MCF 10A (cell line): ENCODE measurements at regions not wholly inside any gene's neighbourhood (a gene's known extent, or its start where the extent isn't known, plus 50 kb on each side); places are given as distances from the start of the nearest gene placed in this dataset.

ENCODE experiments used
- BruUV-seq: library from RNA; stranded (reverse); fragments of 400-500 nt; replicated peaks from 2 replicates; lab custom pipeline; 2021; lab: Mats Ljungman, UMichigan
- CTCF ChIA-PET: fragments of 300-600 bp; sonication (Branson Sonifier 250); formaldehyde crosslinking; extraction: SDS; loops from one replicate; lab custom pipeline; 2021; ENCODE audit warnings: antibody characterized with exemption, inconsistent platforms; lab: Yijun Ruan, JAX
- POLR2A ChIA-PET: fragments of 300-600, 350-650 bp; sonication (Branson Sonifier 250); formaldehyde crosslinking; extraction: SDS; loops from one replicate; lab custom pipeline; 2020; ENCODE audit warnings: antibody characterized with exemption, inconsistent platforms; lab: Yijun Ruan, JAX
- DNase-seq: peaks from one replicate; pipeline ENCODE4 v3.0.0-alpha.2; 2018; ENCODE audit not compliant: unreplicated experiment
- H3K27ac Mint-ChIP-seq: one replicate; pipeline ENCODE4 v1.8.0; 2022; ENCODE audit warnings: mild to moderate bottlenecking, low read depth, mixed read lengths; ENCODE audit not compliant: unreplicated experiment
- H3K27me3 Mint-ChIP-seq: one replicate; pipeline ENCODE4 v1.8.0; 2022; ENCODE audit warnings: mixed read lengths; ENCODE audit not compliant: insufficient read depth, unreplicated experiment
- H3K36me3 Mint-ChIP-seq: one replicate; pipeline ENCODE4 v1.8.0; 2022; ENCODE audit warnings: mild to moderate bottlenecking, moderate library complexity, mixed read lengths; ENCODE audit not compliant: insufficient read depth, unreplicated experiment
- H3K4me1 Mint-ChIP-seq: one replicate; pipeline ENCODE4 v1.8.0; 2022; ENCODE audit warnings: mixed read lengths; ENCODE audit not compliant: insufficient read depth, unreplicated experiment
- H3K4me3 Mint-ChIP-seq: one replicate; pipeline ENCODE4 v1.8.0; 2022; ENCODE audit warnings: mild to moderate bottlenecking, moderate library complexity, mixed read lengths; ENCODE audit not compliant: unreplicated experiment
- H3K9me3 Mint-ChIP-seq: one replicate; pipeline ENCODE4 v1.8.0; 2022; ENCODE audit warnings: mixed read lengths; ENCODE audit not compliant: unreplicated experiment
- intact Hi-C: fragments of 100-400 bp; cut with micrococcal nuclease; formaldehyde crosslinking; loops from 2 replicates; pipeline ENCODE4 v1.14.1; 2022
- TF ChIP-seq, protein P1 (sequence below): fragments of 200-600 bp; IDR thresholded peaks from one replicate; pipeline ENCODE4 v1.8.0; 2022; ENCODE audit warnings: antibody characterized with exemption, mild to moderate bottlenecking; ENCODE audit not compliant: unreplicated experiment

DNA sequence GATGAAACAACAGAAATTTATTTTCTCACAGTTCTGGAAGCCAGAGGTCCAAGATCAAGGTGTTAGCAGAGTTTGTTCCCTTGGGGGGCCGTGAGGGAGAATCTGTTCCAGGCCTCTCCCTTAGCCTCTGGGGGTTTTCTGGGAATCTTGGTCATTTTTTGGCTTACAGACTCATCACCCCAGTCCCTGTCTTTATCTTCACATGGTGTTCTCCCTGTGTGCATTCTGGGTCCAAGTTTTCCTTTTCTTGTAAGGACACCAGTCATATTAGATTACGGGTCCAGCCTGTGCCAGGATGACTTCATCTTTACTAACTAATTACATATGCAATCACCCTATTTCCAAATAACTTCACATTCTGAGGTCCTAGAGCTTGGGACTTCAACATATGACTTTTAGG is 292.5 kb upstream of the TRIB2 start:
- no peak for DNase-seq
- Mint-ChIP-seq H3K36me3 (no peaks in the 10 kb centered on the region), H3K4me3 (no peak overlapping the region), H3K27me3 (no peaks in the 10 kb centered on the region), H3K9me3 (no peaks in the 10 kb centered on the region), H3K4me1 (peaks cover 17% of the 10 kb centered on the region), H3K27ac (no peak overlapping the region)
- ChIA-PET CTCF (interaction anchor here (0.6 to 1.2 kb wide), 2 partner anchors 270 to 350 kb away, joined by 3 read pairs; no protein-coding TSS in a partner anchor), POLR2A (interaction anchor here (1.0 kb wide), 1 partner anchor 32 kb away, joined by 3 read pairs; no protein-coding TSS in a partner anchor)
- TF ChIP-seq, protein P1, sequence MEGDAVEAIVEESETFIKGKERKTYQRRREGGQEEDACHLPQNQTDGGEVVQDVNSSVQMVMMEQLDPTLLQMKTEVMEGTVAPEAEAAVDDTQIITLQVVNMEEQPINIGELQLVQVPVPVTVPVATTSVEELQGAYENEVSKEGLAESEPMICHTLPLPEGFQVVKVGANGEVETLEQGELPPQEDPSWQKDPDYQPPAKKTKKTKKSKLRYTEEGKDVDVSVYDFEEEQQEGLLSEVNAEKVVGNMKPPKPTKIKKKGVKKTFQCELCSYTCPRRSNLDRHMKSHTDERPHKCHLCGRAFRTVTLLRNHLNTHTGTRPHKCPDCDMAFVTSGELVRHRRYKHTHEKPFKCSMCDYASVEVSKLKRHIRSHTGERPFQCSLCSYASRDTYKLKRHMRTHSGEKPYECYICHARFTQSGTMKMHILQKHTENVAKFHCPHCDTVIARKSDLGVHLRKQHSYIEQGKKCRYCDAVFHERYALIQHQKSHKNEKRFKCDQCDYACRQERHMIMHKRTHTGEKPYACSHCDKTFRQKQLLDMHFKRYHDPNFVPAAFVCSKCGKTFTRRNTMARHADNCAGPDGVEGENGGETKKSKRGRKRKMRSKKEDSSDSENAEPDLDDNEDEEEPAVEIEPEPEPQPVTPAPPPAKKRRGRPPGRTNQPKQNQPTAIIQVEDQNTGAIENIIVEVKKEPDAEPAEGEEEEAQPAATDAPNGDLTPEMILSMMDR, result no peak
- intact Hi-C loops, result no loop called here
- no TSS peak for BruUV-seq

GRCh38 chr2:12424809-12425208 is 291.9 kb upstream of the TRIB2 start:
- H3K4me3 Mint-ChIP-seq, result no peak overlapping the region
- H3K27ac Mint-ChIP-seq, result no peak overlapping the region
- no peaks in the 10 kb centered on the region for H3K36me3 Mint-ChIP-seq
- CTCF ChIA-PET, result interaction anchor here (0.5 to 1.2 kb wide), 3 partner anchors 271 to 552 kb away, joined by 3 to 5 read pairs (median 4); no protein-coding TSS in a partner anchor
- no peaks in the 10 kb centered on the region for H3K9me3 Mint-ChIP-seq
- TF ChIP-seq, protein P1, result no peak
- intact Hi-C loops, result no loop called here
- no peak for DNase-seq
- H3K27me3 Mint-ChIP-seq, result no peaks in the 10 kb centered on the region
- POLR2A ChIA-PET, result interaction anchor here (1.0 kb wide), 1 partner anchor 31 kb away, joined by 3 read pairs; no protein-coding TSS in a partner anchor
- BruUV-seq, result no TSS peak
- H3K4me1 Mint-ChIP-seq, result peaks cover 17% of the 10 kb centered on the region

- H3K9me3 Mint-ChIP-seq, result no peaks in the 10 kb centered on the region
- intact Hi-C loops, result no loop called here
- CTCF ChIA-PET, result no interaction called here
- no peaks in the 10 kb centered on the region for H3K27me3 Mint-ChIP-seq
- no peak for DNase-seq
- peaks cover 26% of the 10 kb centered on the region for H3K4me1 Mint-ChIP-seq
- TF ChIP-seq, protein P1, result no peak
- H3K27ac Mint-ChIP-seq, result no peak overlapping the region
- BruUV-seq, result no TSS peak
- POLR2A ChIA-PET, result no interaction called here
- no peak overlapping the region for H3K4me3 Mint-ChIP-seq
- no peaks in the 10 kb centered on the region for H3K36me3 Mint-ChIP-seq
These were observed 288.4 kb upstream of the TRIB2 start for GRCh38 chr2:12428324-12428723.

DNA sequence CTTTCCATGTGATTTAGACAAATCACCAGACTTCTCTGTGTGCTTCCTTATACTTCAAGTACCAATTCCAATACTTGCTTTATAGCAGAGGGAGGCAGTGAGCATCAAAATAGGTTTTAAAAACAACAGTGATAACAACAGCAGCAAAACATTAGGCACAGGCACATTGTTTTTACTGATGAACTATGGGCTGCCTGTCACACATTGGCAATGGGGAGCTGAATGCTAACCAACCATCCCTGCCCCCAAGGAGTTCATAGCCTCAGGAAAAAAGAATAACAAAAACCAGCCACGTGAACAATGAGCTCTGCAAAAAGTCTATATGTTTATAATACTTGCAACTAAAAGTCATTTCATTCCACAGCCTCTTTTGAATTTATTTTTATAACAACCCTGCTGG is 287.9 kb upstream of the TRIB2 start:
- Mint-ChIP-seq H3K4me1 (peaks cover 24% of the 10 kb centered on the region), H3K27ac (no peak overlapping the region), H3K27me3 (no peaks in the 10 kb centered on the region), H3K4me3 (no peak overlapping the region), H3K9me3 (no peaks in the 10 kb centered on the region), H3K36me3 (no peaks in the 10 kb centered on the region)
- DNase-seq, result no peak
- intact Hi-C loops, result no loop called here
- ChIA-PET CTCF (interaction anchor here (1.2 kb wide), 1 partner anchor 9 kb away, joined by 4 read pairs; no protein-coding TSS in a partner anchor), POLR2A (no interaction called here)
- BruUV-seq, result no TSS peak
- TF ChIP-seq, protein P1, result no peak
